ENCODE measurements at regions not wholly inside any gene's neighbourhood (a gene's known extent, or its start where the extent isn't known, plus 50 kb on each side); places are given as distances from the start of the nearest gene placed in this dataset.

GRCh38 chr17:71926746-71927398, 193.9 kb upstream of the SOX9 start:
- Histone ChIP-seq H3K36me3 (ENCODE audit: control insufficient read depth in 2 of 2, extremely low read depth in 1 of 2, insufficient read depth in 2 of 2, low read length in 2 of 2) (no peaks in the 10 kb centered on the region), H3K9me3 (replicated peaks; ENCODE audit: control insufficient read depth, insufficient read depth, low read length) (peaks cover 2% of the 10 kb centered on the region), H3K79me2 (ENCODE audit: control insufficient read depth, insufficient read depth, low read length) (no peaks in the 10 kb centered on the region), H3K27ac (ENCODE audit: insufficient read depth, low read depth, low read length) (no peak overlapping the region), H3K9ac (replicated peaks; ENCODE audit: extremely low read depth, insufficient read depth, low read length) (no peak overlapping the region), H3K4me3 (replicated peaks in 1 of 3; ENCODE audit: insufficient read depth in 1 of 3, low read depth in 1 of 3, low read length in 3 of 3) (no peak overlapping the region), H3K4me1 (ENCODE audit: control insufficient read depth, extremely low read depth, insufficient read depth, low read length) (no peaks in the 10 kb centered on the region), H3K4me2 (ENCODE audit: insufficient read depth, low read length) (no peak overlapping the region), H3K9me1 (replicated peaks; ENCODE audit: control insufficient read depth, extremely low read depth, insufficient read depth, low read length) (no peaks in the 10 kb centered on the region), H3K27me3 (ENCODE audit: control insufficient read depth in 2 of 2, insufficient read depth in 2 of 2, low read length in 2 of 2) (no peaks in the 10 kb centered on the region), H2AFZ (ENCODE audit: low read depth, low read length) (no peak overlapping the region), H4K20me1 (replicated peaks; ENCODE audit: control insufficient read depth, extremely low read depth, insufficient read depth, low read length) (no peaks in the 10 kb centered on the region)
- CTCF ChIA-PET: no interaction called here
- TF ChIP-seq EZH2 (IDR thresholded peaks at IDR 0.05; ENCODE audit: borderline replicate concordance, low read depth, low read length, severe bottlenecking): no peak
- no peak for TF ChIP-seq POLR2AphosphoS5 (IDR thresholded peaks at IDR 0.05; ENCODE audit: insufficient read depth, low read depth, low read length)
- TF ChIP-seq GATA2 (IDR thresholded peaks at IDR 0.05; ENCODE audit: insufficient read depth, insufficient read length, low read depth, low read length): no peak
- TF ChIP-seq MAX (IDR thresholded peaks at IDR 0.05; ENCODE audit: insufficient read depth, insufficient read length): no peak
- TF ChIP-seq POLR2A (IDR thresholded peaks at IDR 0.05; ENCODE audit: low read depth, low read length): no peak
- no peak for TF ChIP-seq FOS (IDR thresholded peaks at IDR 0.05; ENCODE audit: borderline replicate concordance, insufficient read depth, low read length)
- no peak for TF ChIP-seq JUN (IDR thresholded peaks at IDR 0.05; ENCODE audit: borderline replicate concordance, insufficient read depth, insufficient read length, low read depth)
- TF ChIP-seq MYC (IDR thresholded peaks at IDR 0.05; ENCODE audit: low read depth, low read length): no peak
- TF ChIP-seq, protein P1, sequence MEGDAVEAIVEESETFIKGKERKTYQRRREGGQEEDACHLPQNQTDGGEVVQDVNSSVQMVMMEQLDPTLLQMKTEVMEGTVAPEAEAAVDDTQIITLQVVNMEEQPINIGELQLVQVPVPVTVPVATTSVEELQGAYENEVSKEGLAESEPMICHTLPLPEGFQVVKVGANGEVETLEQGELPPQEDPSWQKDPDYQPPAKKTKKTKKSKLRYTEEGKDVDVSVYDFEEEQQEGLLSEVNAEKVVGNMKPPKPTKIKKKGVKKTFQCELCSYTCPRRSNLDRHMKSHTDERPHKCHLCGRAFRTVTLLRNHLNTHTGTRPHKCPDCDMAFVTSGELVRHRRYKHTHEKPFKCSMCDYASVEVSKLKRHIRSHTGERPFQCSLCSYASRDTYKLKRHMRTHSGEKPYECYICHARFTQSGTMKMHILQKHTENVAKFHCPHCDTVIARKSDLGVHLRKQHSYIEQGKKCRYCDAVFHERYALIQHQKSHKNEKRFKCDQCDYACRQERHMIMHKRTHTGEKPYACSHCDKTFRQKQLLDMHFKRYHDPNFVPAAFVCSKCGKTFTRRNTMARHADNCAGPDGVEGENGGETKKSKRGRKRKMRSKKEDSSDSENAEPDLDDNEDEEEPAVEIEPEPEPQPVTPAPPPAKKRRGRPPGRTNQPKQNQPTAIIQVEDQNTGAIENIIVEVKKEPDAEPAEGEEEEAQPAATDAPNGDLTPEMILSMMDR (IDR thresholded peaks at IDR 0.05; ENCODE audit: extremely low read depth in 1 of 2, insufficient read depth in 1 of 2, low read depth in 1 of 2, low read length in 2 of 2): no peak
- DNase-seq (ENCODE audit: low read depth, low spot score): no peak
- intact Hi-C loops (cut with micrococcal nuclease): no loop called here
- BruUV-seq (replicated peaks): no TSS peak
- no peak for FAIRE-seq
- dilution Hi-C loops (cut with MboI; ENCODE audit: extremely low pct_ligation_motif_present, low sequenced_read_pairs): no loop called here
- POLR2A ChIA-PET: no interaction called here

Data from endothelial cell of umbilical vein (primary cell).